CD8-positive, alpha-beta memory T cell (primary cell): ENCODE measurements at regions not wholly inside any gene's neighbourhood (a gene's known extent, or its start where the extent isn't known, plus 50 kb on each side); places are given as distances from the start of the nearest gene placed in this dataset.

ENCODE experiments used
- CTCF ChIA-PET: fragments of 350-600 bp; sonication (Branson Sonifier 250); formaldehyde crosslinking; loops from one replicate; lab custom pipeline; 2021; ENCODE audit warnings: antibody characterized with exemption; lab: Charles Lee
- POLR2A ChIA-PET: fragments of 350-600 bp; sonication (Branson Sonifier 250); formaldehyde crosslinking; loops from one replicate; lab custom pipeline; 2021; ENCODE audit warnings: antibody characterized with exemption; lab: Charles Lee
- DNase-seq, 5 donors: peaks; one replicate each; pipeline versions ENCODE4 v3.0.0 to v3.0.0-alpha.2; 2020 to 2022; ENCODE audit warnings: mixed read lengths in 1 of 5
- H3K27ac ChIP-seq: one replicate; pipeline ENCODE4 v1.7.0; 2013; ENCODE audit warnings: low read depth, mild to moderate bottlenecking, low read length, moderate library complexity
- H3K27me3 ChIP-seq: 2 replicates; pipeline ENCODE4 v1.7.0; 2013; ENCODE audit warnings: low read length, mild to moderate bottlenecking; ENCODE audit not compliant: insufficient read depth, poor library complexity, severe bottlenecking
- H3K36me3 ChIP-seq: 2 replicates; pipeline ENCODE4 v1.7.0; 2013; ENCODE audit warnings: mild to moderate bottlenecking, low read length, moderate library complexity; ENCODE audit not compliant: insufficient read depth
- H3K4me1 ChIP-seq: 2 replicates; pipeline ENCODE4 v1.7.0; 2013; ENCODE audit warnings: mild to moderate bottlenecking, low read length, moderate library complexity; ENCODE audit not compliant: insufficient read depth
- H3K4me3 ChIP-seq: 2 replicates; pipeline ENCODE4 v1.7.0; 2013; ENCODE audit warnings: mild to moderate bottlenecking, low read length
- H3K9me3 ChIP-seq: 2 replicates; pipeline ENCODE4 v1.7.0; 2013; ENCODE audit warnings: mild to moderate bottlenecking, low read length
- H3K27ac Mint-ChIP-seq, 8 donors: one replicate each; pipeline ENCODE4 v1.8.0; 2020 to 2021; ENCODE audit warnings: mixed read lengths in 8 of 8, mild to moderate bottlenecking in 6 of 8, inconsistent platforms in 3 of 8, moderate library complexity in 3 of 8
- H3K27me3 Mint-ChIP-seq, 2 donors: one replicate each; pipeline ENCODE4 v1.8.0; 2020 to 2021; ENCODE audit warnings: mixed read lengths in 2 of 2, mild to moderate bottlenecking in 1 of 2, moderate library complexity in 1 of 2
- H3K36me3 Mint-ChIP-seq, 3 donors: one replicate each; pipeline ENCODE4 v1.8.0; 2020 to 2021; ENCODE audit warnings: mixed read lengths in 3 of 3, inconsistent platforms in 1 of 3, mild to moderate bottlenecking in 1 of 3
- H3K4me1 Mint-ChIP-seq, 3 donors: one replicate each; pipeline ENCODE4 v1.8.0; 2020 to 2021; ENCODE audit warnings: mixed read lengths in 3 of 3, inconsistent platforms in 1 of 3, mild to moderate bottlenecking in 1 of 3
- H3K4me3 Mint-ChIP-seq, 7 donors: one replicate each; pipeline ENCODE4 v1.8.0; 2020 to 2021; ENCODE audit warnings: mixed read lengths in 7 of 7, mild to moderate bottlenecking in 6 of 7, moderate library complexity in 4 of 7, inconsistent platforms in 2 of 7
- H3K9me3 Mint-ChIP-seq, 5 donors: one replicate each; pipeline ENCODE4 v1.8.0; 2020 to 2022; ENCODE audit warnings: mixed read lengths in 5 of 5, mild to moderate bottlenecking in 3 of 5, moderate library complexity in 2 of 5, inconsistent platforms in 1 of 5

DNA sequence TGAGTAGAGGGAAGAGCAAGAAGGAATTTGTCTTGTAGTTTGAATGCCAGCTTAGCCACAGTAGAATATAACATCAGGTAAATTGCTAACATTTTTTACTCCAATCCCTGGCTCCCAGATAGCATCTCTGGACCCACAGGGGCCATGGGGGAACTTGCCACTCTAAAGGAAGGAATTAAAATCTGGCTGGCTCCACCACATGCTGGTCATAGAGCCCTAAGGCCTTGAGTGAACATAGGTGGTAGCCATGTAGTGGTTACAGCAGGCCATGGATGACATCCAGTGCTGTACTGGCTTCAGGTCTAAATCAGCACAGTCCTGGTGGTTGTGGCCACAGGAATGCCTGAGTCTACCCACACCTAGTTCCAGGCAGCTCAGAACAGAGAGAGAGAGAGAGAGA is 109.9 kb upstream of the RGMB start:
- Histone ChIP-seq H3K9me3 (no peaks in the 10 kb centered on the region), H3K4me3 (no peak overlapping the region), H3K36me3 (no peaks in the 10 kb centered on the region), H3K27me3 (no peaks in the 10 kb centered on the region), H3K27ac (no peak overlapping the region), H3K4me1 (no peaks in the 10 kb centered on the region)
- H3K36me3 Mint-ChIP-seq = no peaks in the 10 kb centered on the region
- ChIA-PET POLR2A (no interaction called here), CTCF (no interaction called here)
- H3K4me1 Mint-ChIP-seq = no peaks in the 10 kb centered on the region
- no peak overlapping the region for H3K4me3 Mint-ChIP-seq
- H3K27ac Mint-ChIP-seq = no peak overlapping the region
- DNase-seq = no peak
- H3K27me3 Mint-ChIP-seq = peaks cover 5 to 9% of the 10 kb centered on the region in 2 donors
- peaks cover 0 to 9% (median 5%) of the 10 kb centered on the region in 5 donors for H3K9me3 Mint-ChIP-seq

- Histone ChIP-seq H3K4me3 (no peak overlapping the region), H3K36me3 (no peaks in the 10 kb centered on the region), H3K27me3 (no peaks in the 10 kb centered on the region), H3K4me1 (no peaks in the 10 kb centered on the region), H3K9me3 (no peaks in the 10 kb centered on the region), H3K27ac (no peak overlapping the region)
- Mint-ChIP-seq H3K4me3 (no peak overlapping the region), H3K9me3 (peaks cover 0 to 9% (median 5%) of the 10 kb centered on the region in 5 donors), H3K36me3 (peaks cover 0 to under 1% (median 0%) of the 10 kb centered on the region in 3 donors), H3K4me1 (no peaks in the 10 kb centered on the region), H3K27ac (no peak overlapping the region), H3K27me3 (peaks cover 6 to 9% of the 10 kb centered on the region in 2 donors)
- no peak for DNase-seq
- CTCF ChIA-PET = no interaction called here
- POLR2A ChIA-PET = no interaction called here
Observed at GRCh38 chr5:98664736-98665135, 108.7 kb upstream of the RGMB start.

DNA sequence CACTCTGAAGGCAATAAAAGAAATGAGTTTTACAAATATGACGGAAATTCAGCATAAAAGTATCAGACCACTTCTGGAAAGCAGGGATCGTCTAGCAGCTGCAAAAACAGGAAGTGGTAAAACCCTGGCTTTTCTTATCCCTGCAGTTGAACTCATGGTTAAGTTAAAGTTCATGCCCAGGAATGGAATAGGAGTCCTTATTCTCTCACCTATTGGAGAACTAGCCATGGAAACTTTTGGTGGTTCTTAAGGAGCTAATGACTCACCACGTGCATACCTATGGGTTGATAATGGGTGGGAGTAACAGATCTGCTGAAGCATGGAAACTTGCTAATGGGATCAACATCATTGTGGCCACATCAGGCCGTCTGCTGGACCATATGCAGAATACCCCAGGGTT is 93.5 kb upstream of the RGMB start:
- ChIA-PET POLR2A (no interaction called here), CTCF (no interaction called here)
- peaks cover 0 to 1% of the 10 kb centered on the region in 2 donors for H3K27me3 Mint-ChIP-seq
- Histone ChIP-seq H3K27me3 (no peaks in the 10 kb centered on the region), H3K4me3 (no peak overlapping the region), H3K27ac (no peak overlapping the region), H3K9me3 (no peaks in the 10 kb centered on the region), H3K36me3 (no peaks in the 10 kb centered on the region), H3K4me1 (no peaks in the 10 kb centered on the region)
- no peaks in the 10 kb centered on the region for H3K4me1 Mint-ChIP-seq
- no peak overlapping the region for H3K27ac Mint-ChIP-seq
- H3K36me3 Mint-ChIP-seq = no peaks in the 10 kb centered on the region
- H3K4me3 Mint-ChIP-seq = no peak overlapping the region
- DNase-seq = no peak
- H3K9me3 Mint-ChIP-seq = peaks cover 2 to 5% (median 3%) of the 10 kb centered on the region in 5 donors

DNA sequence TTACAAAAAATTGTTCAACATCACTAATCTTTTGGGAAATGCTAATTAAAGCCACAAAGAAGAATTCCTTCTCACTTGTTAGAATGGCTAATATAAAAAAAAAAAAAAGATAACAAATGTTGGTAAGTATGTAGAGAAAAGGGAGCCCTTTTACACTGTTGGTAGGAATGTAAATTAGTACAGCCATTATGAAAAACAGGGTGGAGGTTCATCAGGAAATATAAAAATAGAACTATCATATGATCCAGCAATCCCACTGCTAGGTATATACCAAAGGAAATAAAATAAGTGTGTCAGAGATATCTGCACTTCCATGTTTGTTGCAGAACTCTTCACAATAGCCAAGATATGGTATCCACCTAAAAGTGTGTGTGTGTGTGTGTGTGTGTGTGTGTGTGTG is 83.5 kb upstream of the RGMB start:
- Histone ChIP-seq H3K4me3 (no peak overlapping the region), H3K27ac (no peak overlapping the region), H3K36me3 (no peaks in the 10 kb centered on the region), H3K4me1 (no peaks in the 10 kb centered on the region), H3K9me3 (no peaks in the 10 kb centered on the region), H3K27me3 (no peaks in the 10 kb centered on the region)
- Mint-ChIP-seq H3K27ac (no peak overlapping the region), H3K36me3 (peaks cover 0 to 1% (median 0%) of the 10 kb centered on the region in 3 donors), H3K4me3 (no peak overlapping the region), H3K4me1 (no peaks in the 10 kb centered on the region), H3K27me3 (no peaks in the 10 kb centered on the region), H3K9me3 (peaks cover 19 to 35% (median 20%) of the 10 kb centered on the region in 5 donors)
- no peak for DNase-seq
- ChIA-PET POLR2A (no interaction called here), CTCF (no interaction called here)

GRCh38 chr5:98694902-98695301 is 78.6 kb upstream of the RGMB start:
- Mint-ChIP-seq H3K4me1 (no peaks in the 10 kb centered on the region), H3K27ac (no peak overlapping the region), H3K9me3 (peaks cover 11 to 24% (median 14%) of the 10 kb centered on the region in 5 donors), H3K27me3 (peaks cover 0 to 5% of the 10 kb centered on the region in 2 donors), H3K36me3 (peaks cover 0 to 1% (median 0%) of the 10 kb centered on the region in 3 donors), H3K4me3 (no peak overlapping the region)
- Histone ChIP-seq H3K36me3 (no peaks in the 10 kb centered on the region), H3K9me3 (no peaks in the 10 kb centered on the region), H3K4me1 (no peaks in the 10 kb centered on the region), H3K4me3 (no peak overlapping the region), H3K27ac (no peak overlapping the region), H3K27me3 (no peaks in the 10 kb centered on the region)
- CTCF ChIA-PET = no interaction called here
- POLR2A ChIA-PET = no interaction called here
- DNase-seq = no peak

GRCh38 chr5:98698359-98698758 is 75.1 kb upstream of the RGMB start:
- Histone ChIP-seq H3K9me3 (no peaks in the 10 kb centered on the region), H3K4me1 (no peaks in the 10 kb centered on the region), H3K36me3 (no peaks in the 10 kb centered on the region), H3K4me3 (no peak overlapping the region), H3K27me3 (no peaks in the 10 kb centered on the region), H3K27ac (no peak overlapping the region)
- H3K9me3 Mint-ChIP-seq = peaks cover 12 to 22% (median 17%) of the 10 kb centered on the region in 5 donors
- no peak overlapping the region for H3K27ac Mint-ChIP-seq
- no peak overlapping the region for H3K4me3 Mint-ChIP-seq
- H3K4me1 Mint-ChIP-seq = no peaks in the 10 kb centered on the region
- H3K36me3 Mint-ChIP-seq = peaks cover 0 to 6% (median 0%) of the 10 kb centered on the region in 3 donors
- ChIA-PET POLR2A (no interaction called here), CTCF (no interaction called here)
- no peak for DNase-seq
- H3K27me3 Mint-ChIP-seq = peaks cover 2 to 5% of the 10 kb centered on the region in 2 donors

- CTCF ChIA-PET = no interaction called here
- no peaks in the 10 kb centered on the region for H3K9me3 ChIP-seq
- no peak overlapping the region for H3K27ac Mint-ChIP-seq
- POLR2A ChIA-PET = no interaction called here
- H3K4me3 Mint-ChIP-seq = no peak overlapping the region
- peaks cover 0 to 6% (median 0%) of the 10 kb centered on the region in 3 donors for H3K36me3 Mint-ChIP-seq
- no peaks in the 10 kb centered on the region for H3K27me3 ChIP-seq
- no peaks in the 10 kb centered on the region for H3K4me1 Mint-ChIP-seq
- DNase-seq = no peak
- no peak overlapping the region for H3K27ac ChIP-seq
- no peaks in the 10 kb centered on the region for H3K4me1 ChIP-seq
- H3K9me3 Mint-ChIP-seq = peaks cover 11 to 26% (median 18%) of the 10 kb centered on the region in 5 donors
- H3K4me3 ChIP-seq = no peak overlapping the region
- H3K36me3 ChIP-seq = no peaks in the 10 kb centered on the region
- peaks cover 2 to 5% of the 10 kb centered on the region in 2 donors for H3K27me3 Mint-ChIP-seq
Observed at GRCh38 chr5:98700730-98701129, 72.7 kb upstream of the RGMB start.

- H3K27me3 ChIP-seq = no peaks in the 10 kb centered on the region
- peaks cover 0 to 6% (median 0%) of the 10 kb centered on the region in 3 donors for H3K36me3 Mint-ChIP-seq
- ChIA-PET CTCF (no interaction called here), POLR2A (no interaction called here)
- no peak for DNase-seq
- H3K36me3 ChIP-seq = no peaks in the 10 kb centered on the region
- no peak overlapping the region for H3K4me3 ChIP-seq
- no peaks in the 10 kb centered on the region for H3K4me1 Mint-ChIP-seq
- no peak overlapping the region for H3K27ac ChIP-seq
- H3K9me3 Mint-ChIP-seq = peaks cover 12 to 23% (median 15%) of the 10 kb centered on the region in 5 donors
- no peak overlapping the region for H3K4me3 Mint-ChIP-seq
- peaks cover 0 to under 1% of the 10 kb centered on the region in 2 donors for H3K27me3 Mint-ChIP-seq
- no peak overlapping the region for H3K27ac Mint-ChIP-seq
- no peaks in the 10 kb centered on the region for H3K9me3 ChIP-seq
- H3K4me1 ChIP-seq = no peaks in the 10 kb centered on the region
Observed at GRCh38 chr5:98705841-98706240, 67.6 kb upstream of the RGMB start.
